ENCODE measurements at regions not wholly inside any gene's neighbourhood (a gene's known extent, or its start where the extent isn't known, plus 50 kb on each side); places are given as distances from the start of the nearest gene placed in this dataset.

DNA sequence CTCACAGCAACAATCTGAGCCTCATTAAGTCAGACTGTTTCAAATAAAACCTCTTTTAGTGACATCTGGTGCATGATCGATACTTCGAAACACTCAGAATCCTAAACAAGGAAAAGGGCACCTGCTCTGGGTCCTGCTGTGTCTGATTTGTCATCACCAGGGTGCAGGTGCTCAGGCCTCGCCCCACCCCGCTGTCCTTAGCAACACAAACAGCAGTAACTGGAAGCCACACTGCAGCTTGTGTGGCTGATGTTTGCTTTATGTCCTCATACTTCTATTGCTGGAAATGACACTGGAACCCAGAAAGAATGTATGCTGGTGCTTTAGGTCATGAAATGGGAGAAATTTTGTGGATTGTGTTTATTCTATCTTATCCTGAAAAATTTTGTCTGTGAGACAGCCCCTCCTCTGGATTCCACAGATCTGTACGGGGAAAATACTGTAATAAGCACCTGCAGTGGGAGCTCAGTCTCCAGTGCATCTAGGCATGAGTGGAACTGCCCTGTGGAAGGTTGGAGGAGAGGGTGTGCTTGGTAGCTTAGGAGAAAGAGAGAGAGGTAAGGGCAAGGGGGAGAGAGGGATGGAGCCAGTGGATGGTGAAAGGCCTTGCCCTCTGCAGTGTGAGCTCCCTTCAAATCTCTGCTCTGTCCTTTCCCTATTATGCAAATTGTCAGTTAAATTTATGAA, 284.2 kb downstream of the SMARCA2 start:
- Histone ChIP-seq H3K27ac (peak overlapping the region; percentile 42), H3K27me3 (no peaks in the 10 kb centered on the region), H3K4me1 (no peaks in the 10 kb centered on the region), H3K9me3 (no peaks in the 10 kb centered on the region), H3K36me3 (no peaks in the 10 kb centered on the region), H3K4me3 (no peak overlapping the region)
- ATAC-seq: peak; percentile 95
- peak; percentile 77 for DNase-seq
- intact Hi-C loops (cut with DNase I): no loop called here
- TF ChIP-seq, protein P1, sequence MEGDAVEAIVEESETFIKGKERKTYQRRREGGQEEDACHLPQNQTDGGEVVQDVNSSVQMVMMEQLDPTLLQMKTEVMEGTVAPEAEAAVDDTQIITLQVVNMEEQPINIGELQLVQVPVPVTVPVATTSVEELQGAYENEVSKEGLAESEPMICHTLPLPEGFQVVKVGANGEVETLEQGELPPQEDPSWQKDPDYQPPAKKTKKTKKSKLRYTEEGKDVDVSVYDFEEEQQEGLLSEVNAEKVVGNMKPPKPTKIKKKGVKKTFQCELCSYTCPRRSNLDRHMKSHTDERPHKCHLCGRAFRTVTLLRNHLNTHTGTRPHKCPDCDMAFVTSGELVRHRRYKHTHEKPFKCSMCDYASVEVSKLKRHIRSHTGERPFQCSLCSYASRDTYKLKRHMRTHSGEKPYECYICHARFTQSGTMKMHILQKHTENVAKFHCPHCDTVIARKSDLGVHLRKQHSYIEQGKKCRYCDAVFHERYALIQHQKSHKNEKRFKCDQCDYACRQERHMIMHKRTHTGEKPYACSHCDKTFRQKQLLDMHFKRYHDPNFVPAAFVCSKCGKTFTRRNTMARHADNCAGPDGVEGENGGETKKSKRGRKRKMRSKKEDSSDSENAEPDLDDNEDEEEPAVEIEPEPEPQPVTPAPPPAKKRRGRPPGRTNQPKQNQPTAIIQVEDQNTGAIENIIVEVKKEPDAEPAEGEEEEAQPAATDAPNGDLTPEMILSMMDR (IDR thresholded peaks at IDR 0.05): no peak

DNA sequence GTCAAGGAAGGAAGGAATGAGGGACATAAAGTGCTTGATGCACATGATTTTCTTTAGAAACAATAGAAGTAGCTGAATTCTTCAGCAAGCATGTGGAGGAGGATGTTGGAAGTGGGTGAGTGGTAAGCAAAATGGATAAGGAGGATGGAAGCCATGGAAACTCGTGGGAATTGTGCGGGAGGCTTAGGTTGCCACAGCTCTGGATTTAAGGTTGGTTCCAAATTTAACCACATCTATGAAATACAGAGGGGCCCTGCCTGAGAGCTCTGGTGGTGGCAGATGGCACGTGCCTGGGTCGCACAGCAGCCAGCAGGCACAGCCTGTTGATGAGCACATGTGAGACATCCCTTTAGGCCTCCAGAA, 284.7 kb downstream of the SMARCA2 start:
- TF ChIP-seq, protein P1 (IDR thresholded peaks at IDR 0.05): no peak
- no peaks in the 10 kb centered on the region for H3K4me1 ChIP-seq
- ATAC-seq: no peak
- H3K4me3 ChIP-seq: no peak overlapping the region
- no peaks in the 10 kb centered on the region for H3K9me3 ChIP-seq
- no peak for DNase-seq
- H3K36me3 ChIP-seq: no peaks in the 10 kb centered on the region
- H3K27me3 ChIP-seq: no peaks in the 10 kb centered on the region
- H3K27ac ChIP-seq: peak overlapping the region; percentile 42
- intact Hi-C loops (cut with DNase I): no loop called here

DNA sequence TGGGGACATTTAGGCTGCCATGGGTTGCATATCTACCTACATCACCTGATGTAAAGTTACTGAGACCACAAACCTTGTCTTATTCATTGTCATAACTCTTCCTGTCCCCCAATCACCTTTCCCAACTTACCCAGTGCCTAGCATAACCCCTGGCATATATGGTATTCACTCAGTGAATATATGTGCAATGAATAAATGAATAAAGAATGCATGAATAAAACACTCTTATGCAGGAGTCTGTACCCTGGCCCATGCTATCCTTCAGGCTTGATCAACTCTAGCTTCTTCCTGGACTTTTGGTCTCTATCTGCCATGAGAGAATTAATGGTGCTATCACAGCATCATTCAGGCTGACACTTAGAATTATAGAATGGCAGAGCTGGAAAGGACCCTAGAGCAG, 285.2 kb downstream of the SMARCA2 start:
- H3K9me3 ChIP-seq: no peaks in the 10 kb centered on the region
- ATAC-seq (no peak), DNase-seq (no peak)
- H3K4me1 ChIP-seq: no peaks in the 10 kb centered on the region
- no peaks in the 10 kb centered on the region for H3K36me3 ChIP-seq
- TF ChIP-seq, protein P1 (IDR thresholded peaks at IDR 0.05): no peak
- no peaks in the 10 kb centered on the region for H3K27me3 ChIP-seq
- H3K27ac ChIP-seq: no peak overlapping the region
- intact Hi-C loops (cut with DNase I): no loop called here
- H3K4me3 ChIP-seq: no peak overlapping the region

DNA sequence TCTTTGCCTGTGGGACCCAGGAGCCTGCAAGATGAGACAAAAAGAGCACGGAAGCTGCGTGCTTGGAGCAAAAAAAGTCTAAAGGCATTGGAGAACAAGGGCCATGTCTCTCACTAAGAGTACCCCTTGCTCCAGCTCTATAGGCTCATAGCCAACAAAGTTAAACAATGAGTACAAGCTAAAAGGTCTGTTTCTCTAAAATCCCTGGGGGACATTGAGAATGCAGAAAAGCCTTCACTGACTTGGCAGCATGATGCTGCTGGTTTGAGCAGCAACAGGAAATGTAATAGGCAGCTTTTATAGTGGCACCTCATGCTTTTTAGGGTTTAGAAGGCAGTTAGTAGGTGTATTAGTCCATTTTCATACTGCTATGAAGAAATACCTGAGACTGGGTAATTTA, 287.5 kb downstream of the SMARCA2 start:
- Histone ChIP-seq H3K36me3 (no peaks in the 10 kb centered on the region), H3K9me3 (no peaks in the 10 kb centered on the region), H3K4me1 (no peaks in the 10 kb centered on the region), H3K27ac (no peak overlapping the region), H3K4me3 (no peak overlapping the region), H3K27me3 (no peaks in the 10 kb centered on the region)
- no peak for ATAC-seq
- no peak for DNase-seq
- intact Hi-C loops (cut with DNase I): no loop called here
- TF ChIP-seq, protein P1 (IDR thresholded peaks at IDR 0.05): no peak

DNA sequence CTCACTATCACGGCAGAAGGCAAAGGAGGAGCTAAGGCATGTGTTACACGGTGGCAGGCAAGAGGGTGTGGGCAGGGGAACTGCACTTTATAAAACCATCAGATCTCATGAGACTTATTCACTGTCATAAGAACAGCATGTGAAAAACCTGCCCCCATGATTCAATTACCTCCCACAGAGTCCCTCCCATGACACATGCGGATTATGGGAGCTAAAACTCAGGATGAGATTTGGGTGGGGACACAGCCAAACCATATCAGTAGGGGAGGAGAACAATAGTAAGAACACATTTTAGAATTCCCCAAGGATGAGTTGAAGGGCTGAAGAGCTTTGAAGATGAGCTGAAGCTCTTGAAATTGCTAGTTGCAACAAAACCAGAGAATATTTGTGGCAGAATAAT, 287.9 kb downstream of the SMARCA2 start:
- TF ChIP-seq, protein P1 (IDR thresholded peaks at IDR 0.05): no peak
- Histone ChIP-seq H3K36me3 (no peaks in the 10 kb centered on the region), H3K4me3 (no peak overlapping the region), H3K9me3 (no peaks in the 10 kb centered on the region), H3K27ac (no peak overlapping the region), H3K4me1 (no peaks in the 10 kb centered on the region), H3K27me3 (no peaks in the 10 kb centered on the region)
- ATAC-seq (no peak), DNase-seq (no peak)
- intact Hi-C loops (cut with DNase I): no loop called here

DNA sequence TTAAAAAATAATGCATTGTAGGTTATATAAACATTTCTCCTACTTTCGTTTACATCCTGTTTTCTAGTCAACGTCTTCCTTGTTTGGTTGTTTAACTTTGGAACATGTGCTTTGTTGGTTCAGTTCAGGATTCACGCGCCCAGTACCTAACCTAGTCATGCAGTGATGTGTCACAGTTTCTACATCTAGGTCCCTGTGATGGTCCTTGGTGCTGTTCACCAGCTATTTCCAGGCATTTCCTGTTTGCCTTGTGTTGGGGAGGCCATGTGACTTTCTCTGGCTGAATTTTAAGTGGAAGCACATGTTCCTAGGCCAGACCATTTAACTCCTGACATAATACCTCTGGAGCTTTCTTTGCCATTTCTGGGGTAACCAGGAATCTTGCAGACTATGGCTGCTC, 292.3 kb downstream of the SMARCA2 start:
- TF ChIP-seq, protein P1 (IDR thresholded peaks at IDR 0.05): no peak
- H3K27ac ChIP-seq: no peak overlapping the region
- no peak overlapping the region for H3K4me3 ChIP-seq
- intact Hi-C loops (cut with DNase I): no loop called here
- no peak for ATAC-seq
- no peaks in the 10 kb centered on the region for H3K4me1 ChIP-seq
- H3K9me3 ChIP-seq: peaks cover 6% of the 10 kb centered on the region
- no peaks in the 10 kb centered on the region for H3K36me3 ChIP-seq
- H3K27me3 ChIP-seq: no peaks in the 10 kb centered on the region
- no peak for DNase-seq
